SIG-M5 treated with dmso at 0.1 percent for 504 hours (cell line): ENCODE measurements at regions not wholly inside any gene's neighbourhood (a gene's known extent, or its start where the extent isn't known, plus 50 kb on each side); places are given as distances from the start of the nearest gene placed in this dataset.

Source experiments
- DNase-seq: peaks from one replicate; lab custom pipeline; 2025; ENCODE audit not compliant: unreplicated experiment; lab: John Stamatoyannopoulos, UW

- DNase-seq, result no peak
Observed at GRCh38 chr7:42457663-42458062, 220.7 kb upstream of the GLI3 start.

GRCh38 chr7:42456756-42457276 lies 219.8 kb upstream of the GLI3 start:
- DNase-seq, result no peak

GRCh38 chr7:42456267-42456666 lies 219.3 kb upstream of the GLI3 start:
- no peak for DNase-seq

- no peak for DNase-seq
Observed at GRCh38 chr7:42453931-42454361, 216.9 kb upstream of the GLI3 start.

GRCh38 chr7:42452356-42452755 lies 215.3 kb upstream of the GLI3 start:
- no peak for DNase-seq

- no peak for DNase-seq
Observed at GRCh38 chr7:42449431-42449830, 212.4 kb upstream of the GLI3 start.

- DNase-seq, result no peak
Observed at GRCh38 chr7:42448901-42449300, 211.9 kb upstream of the GLI3 start.

- no peak for DNase-seq
Observed at GRCh38 chr7:42445691-42446090, 208.7 kb upstream of the GLI3 start.

GRCh38 chr7:42440951-42441350 lies 203.9 kb upstream of the GLI3 start:
- DNase-seq, result no peak

- DNase-seq, result no peak
Observed at GRCh38 chr7:42432644-42433043, 195.6 kb upstream of the GLI3 start.

GRCh38 chr7:42431873-42432272 lies 194.9 kb upstream of the GLI3 start:
- peak; percentile 5 for DNase-seq

- no peak for DNase-seq
Observed at GRCh38 chr7:42429339-42429738, 192.3 kb upstream of the GLI3 start.

- no peak for DNase-seq
Observed at GRCh38 chr7:42426163-42426562, 189.2 kb upstream of the GLI3 start.

- DNase-seq, result no peak
Observed at GRCh38 chr7:42414941-42415505, 178.0 kb upstream of the GLI3 start.

- no peak for DNase-seq
Observed at GRCh38 chr7:42414028-42414427, 177.0 kb upstream of the GLI3 start.

- no peak for DNase-seq
Observed at GRCh38 chr7:42409296-42409695, 172.3 kb upstream of the GLI3 start.

- no peak for DNase-seq
Observed at GRCh38 chr7:42407833-42408232, 170.8 kb upstream of the GLI3 start.

GRCh38 chr7:42407021-42407710 lies 170.2 kb upstream of the GLI3 start:
- no peak for DNase-seq

GRCh38 chr7:42406358-42406757 lies 169.3 kb upstream of the GLI3 start:
- no peak for DNase-seq

- DNase-seq, result no peak
Observed at GRCh38 chr7:42405782-42406181, 168.8 kb upstream of the GLI3 start.

- DNase-seq, result no peak
Observed at GRCh38 chr7:42403831-42404230, 166.8 kb upstream of the GLI3 start.

- DNase-seq, result no peak
Observed at GRCh38 chr7:42400961-42401360, 164.0 kb upstream of the GLI3 start.
